ENCODE measurements at regions not wholly inside any gene's neighbourhood (a gene's known extent, or its start where the extent isn't known, plus 50 kb on each side); places are given as distances from the start of the nearest gene placed in this dataset.

GRCh38 chr2:19156646-19157045 lies 201.8 kb downstream of the OSR1 start:
- no peak for TF ChIP-seq CTCF (conservative IDR thresholded peaks at IDR 0.05; ENCODE audit: low read depth, low read length)
- no peak for TF ChIP-seq EZH2 (IDR thresholded peaks at IDR 0.05; ENCODE audit: low read length, unreplicated experiment)
- no peak for TF ChIP-seq EZH2phosphoT487 (IDR thresholded peaks at IDR 0.05; ENCODE audit: borderline replicate concordance, low read length)
